B cell (primary cell): ENCODE measurements at regions not wholly inside any gene's neighbourhood (a gene's known extent, or its start where the extent isn't known, plus 50 kb on each side); places are given as distances from the start of the nearest gene placed in this dataset.

Source experiments
- ATAC-seq: fragments of 200-7000 bp; cut with Tn5 transposase; one replicate; pipeline ENCODE4 v1.10.0; 2021; ENCODE audit warnings: low read depth, mild to moderate bottlenecking, moderate number of reproducible peaks, moderate library complexity
- CTCF ChIA-PET: fragments of 350-600 bp; sonication (Branson Sonifier 250); formaldehyde crosslinking; loops from one replicate; lab custom pipeline; 2021; ENCODE audit warnings: antibody characterized with exemption, inconsistent platforms; lab: Charles Lee
- POLR2A ChIA-PET: fragments of 350-600 bp; sonication (Branson Sonifier 250); formaldehyde crosslinking; loops from one replicate; lab custom pipeline; 2021; ENCODE audit warnings: antibody characterized with exemption; lab: Charles Lee
- DNase-seq: peaks from one replicate; pipeline ENCODE4 v3.0.0; 2013
- H2AFZ ChIP-seq: 2 replicates; pipeline ENCODE4 v1.6.1; 2012; ENCODE audit warnings: mild to moderate bottlenecking, low read depth, low read length; ENCODE audit not compliant: insufficient read depth, poor library complexity, severe bottlenecking
- H3K27ac ChIP-seq, 2 donors: 1 replicate in 1 of 2; 2 replicates in 1 of 2; pipeline ENCODE4 v1.5.1; 2012 to 2013; ENCODE audit warnings: low read length in 2 of 2, mild to moderate bottlenecking in 2 of 2, moderate library complexity in 1 of 2
- H3K27me3 ChIP-seq, 4 experiments: fragments of 200-600 bp in 1 of 4; sonication (generic) in 1 of 4; replicated peaks in 1 of 4; 1 replicate in 2 of 4; 2 replicates in 2 of 4; pipeline versions ENCODE4 v1.6.1 to v1.7.0; 2013 to 2016; ENCODE audit warnings: low read length in 3 of 4, mild to moderate bottlenecking in 2 of 4, mixed read lengths in 1 of 4, moderate library complexity in 1 of 4; ENCODE audit not compliant: insufficient read depth in 4 of 4, control insufficient read depth in 3 of 4; ENCODE audit errors: control extremely low read depth in 1 of 4
- H3K36me3 ChIP-seq, 2 experiments: replicated peaks in 1 of 2; 1 replicate in 1 of 2; 2 replicates in 1 of 2; pipeline versions ENCODE4 v1.6.1 to v1.7.1; 2013; ENCODE audit warnings: low read length in 1 of 2; ENCODE audit not compliant: insufficient read depth in 2 of 2, control insufficient read depth in 1 of 2; ENCODE audit errors: control extremely low read depth in 1 of 2, extremely low read depth in 1 of 2
- H3K4me1 ChIP-seq, 2 donors: fragments of 200-600 bp in 1 of 2; sonication (generic) in 1 of 2; 1 replicate in 1 of 2; 2 replicates in 1 of 2; pipeline versions ENCODE4 v1.5.1 to v1.6.1; 2013 to 2017; ENCODE audit warnings: low read length in 2 of 2; ENCODE audit not compliant: control insufficient read depth in 2 of 2, insufficient read depth in 2 of 2
- H3K4me2 ChIP-seq: replicated peaks from 2 replicates; pipeline ENCODE3; 2012; ENCODE audit warnings: mild to moderate bottlenecking, low read depth, low read length; ENCODE audit not compliant: poor library complexity, severe bottlenecking
- H3K4me3 ChIP-seq, 5 experiments: fragments of 200-600 bp in 1 of 5; sonication (generic) in 1 of 5; 1 replicate in 3 of 5; 2 replicates in 2 of 5; pipeline versions ENCODE4 v1.5.1 to v1.7.0; 2011 to 2016; ENCODE audit warnings: low read length in 4 of 5, mild to moderate bottlenecking in 4 of 5, low read depth in 2 of 5, control low read depth in 1 of 5, moderate library complexity in 1 of 5; ENCODE audit not compliant: insufficient read depth in 1 of 5; ENCODE audit errors: control extremely low read depth in 1 of 5, extremely low read depth in 1 of 5
- H3K79me2 ChIP-seq: fragments of 200-600 bp; sonication (generic); one replicate; pipeline ENCODE4 v1.6.0; 2016; ENCODE audit warnings: low read length; ENCODE audit not compliant: control insufficient read depth, insufficient read depth
- H3K9ac ChIP-seq: fragments of 200-600 bp; sonication (generic); 2 replicates; pipeline ENCODE4 v1.6.1; 2017; ENCODE audit warnings: mild to moderate bottlenecking, low read length, moderate library complexity
- H3K9me3 ChIP-seq, 3 donors: one replicate each; pipeline versions ENCODE4 v1.6.1 to v1.7.1; 2013; ENCODE audit warnings: low read length in 2 of 3; ENCODE audit not compliant: control insufficient read depth in 2 of 3, insufficient read depth in 1 of 3; ENCODE audit errors: control extremely low read depth in 1 of 3
- H4K20me1 ChIP-seq: 2 replicates; pipeline ENCODE4 v1.6.0; 2012; ENCODE audit warnings: mild to moderate bottlenecking, low read length; ENCODE audit not compliant: insufficient read depth, control insufficient read depth, poor library complexity, severe bottlenecking
- H3K27ac Mint-ChIP-seq: one replicate; pipeline ENCODE4 v1.8.0; 2021; ENCODE audit warnings: mixed read lengths
- H3K27me3 Mint-ChIP-seq: one replicate; pipeline ENCODE4 v1.8.0; 2021; ENCODE audit warnings: mixed read lengths
- H3K4me1 Mint-ChIP-seq: one replicate; pipeline ENCODE4 v1.8.0; 2021; ENCODE audit warnings: mixed read lengths
- H3K4me3 Mint-ChIP-seq: one replicate; pipeline ENCODE4 v1.8.0; 2021; ENCODE audit warnings: mixed read lengths
- H3K9me3 Mint-ChIP-seq: one replicate; pipeline ENCODE4 v1.8.0; 2022; ENCODE audit warnings: mixed read lengths; ENCODE audit not compliant: insufficient read depth
- CTCF ChIP-seq: fragments of 200-600 bp; IDR thresholded peaks from one replicate; pipeline ENCODE4 v1.8.0; 2022; ENCODE audit warnings: antibody characterized with exemption, mild to moderate bottlenecking
- EZH2 ChIP-seq: IDR thresholded peaks from 2 replicates; pipeline ENCODE4 v1.6.1; 2012; ENCODE audit warnings: borderline replicate concordance, low read depth, mild to moderate bottlenecking, moderate library complexity, low read length; ENCODE audit not compliant: insufficient read depth, poor library complexity, severe bottlenecking
- WGBS: methylation state at CpG from one replicate; pipeline ENCODE4 v1.1.5; 2013; ENCODE audit warnings: missing lambda C conversion rate; ENCODE audit not compliant: insufficient coverage; 5-methylcytosine and 5-hydroxymethylcytosine counted together
- intact Hi-C: fragments of 100-400 bp; cut with micrococcal nuclease; formaldehyde crosslinking; loops from one replicate; pipeline ENCODE4 v1.10.0; 2022

GRCh38 chr18:57864615-57865121 lies 61.6 kb upstream of the ATP8B1 start:
- Mint-ChIP-seq H3K4me1 (no peaks in the 10 kb centered on the region), H3K27me3 (peaks cover 3% of the 10 kb centered on the region), H3K9me3 (no peaks in the 10 kb centered on the region), H3K27ac (no peak overlapping the region), H3K4me3 (no peak overlapping the region)
- ChIA-PET CTCF (interaction anchor here (1.3 to 1.8 kb wide), 2 partner anchors 17 to 271 kb away, joined by 4 to 8 read pairs; no protein-coding TSS in a partner anchor), POLR2A (interaction anchor here (0.6 kb wide), 1 partner anchor 38 kb away, joined by 14 read pairs; no protein-coding TSS in a partner anchor)
- intact Hi-C loops, result no loop called here
- Histone ChIP-seq H3K79me2 (no peaks in the 10 kb centered on the region), H2AFZ (no peak overlapping the region), H3K27me3 (no peaks in the 10 kb centered on the region), H3K27ac (no peak overlapping the region), H3K9me3 (no peaks in the 10 kb centered on the region), H3K4me2 (no peak overlapping the region), H3K4me1 (no peaks in the 10 kb centered on the region), H4K20me1 (no peaks in the 10 kb centered on the region), H3K4me3 (no peak overlapping the region), H3K36me3 (no peaks in the 10 kb centered on the region), H3K9ac (no peak overlapping the region)
- ATAC-seq, result no peak
- no peak for DNase-seq
- 93% methylated on average over 2 of the region's 4 CpGs for WGBS
- TF ChIP-seq EZH2 (no peak), CTCF (no peak)

- Histone ChIP-seq H3K27me3 (no peaks in the 10 kb centered on the region), H3K9me3 (peaks cover 0 to 1% (median 0%) of the 10 kb centered on the region in 3 donors), H3K4me1 (no peaks in the 10 kb centered on the region), H4K20me1 (no peaks in the 10 kb centered on the region), H3K79me2 (no peaks in the 10 kb centered on the region), H3K4me3 (no peak overlapping the region), H3K4me2 (no peak overlapping the region), H2AFZ (no peak overlapping the region), H3K36me3 (no peaks in the 10 kb centered on the region), H3K9ac (no peak overlapping the region), H3K27ac (no peak overlapping the region)
- CTCF ChIA-PET, result interaction anchor here (1.3 to 1.8 kb wide), 2 partner anchors 18 to 272 kb away, joined by 4 to 8 read pairs; no protein-coding TSS in a partner anchor
- 75% methylated on average over 1 of the region's 2 CpGs for WGBS
- TF ChIP-seq CTCF (no peak), EZH2 (no peak)
- POLR2A ChIA-PET, result no interaction called here
- Mint-ChIP-seq H3K4me3 (no peak overlapping the region), H3K27ac (no peak overlapping the region), H3K4me1 (no peaks in the 10 kb centered on the region), H3K27me3 (peaks cover 3% of the 10 kb centered on the region), H3K9me3 (no peaks in the 10 kb centered on the region)
- intact Hi-C loops, result no loop called here
- ATAC-seq, result no peak
- DNase-seq, result no peak
These were observed 60.6 kb upstream of the ATP8B1 start for GRCh38 chr18:57863706-57864105.
